GM23338 (cell line): ENCODE measurements at regions not wholly inside any gene's neighbourhood (a gene's known extent, or its start where the extent isn't known, plus 50 kb on each side); places are given as distances from the start of the nearest gene placed in this dataset.

Experiments used
- ATAC-seq: fragments of 200-7000 bp; cut with Tn5 transposase; 3 replicates; pipeline ENCODE4 v1.9.1; 2020
- DNase-seq: peaks from one replicate; pipeline ENCODE4 v3.0.0-alpha.2; 2015; ENCODE audit warnings: low spot score
- H2AFZ ChIP-seq: fragments of 200-600 bp; sonication (generic); 2 replicates; pipeline ENCODE4 v1.8.0; 2016; ENCODE audit warnings: antibody characterized with exemption, mild to moderate bottlenecking, moderate library complexity
- H3F3A ChIP-seq: fragments of 200-600 bp; sonication (generic); replicated peaks from 2 replicates; pipeline ENCODE4 v1.8.0; 2017; ENCODE audit warnings: antibody characterized with exemption, mixed run types, low read depth
- H3K27ac ChIP-seq: fragments of 200-600 bp; sonication (generic); 2 replicates; pipeline ENCODE4 v1.6.1; 2016; ENCODE audit warnings: low read depth
- H3K27me3 ChIP-seq: fragments of 200-600 bp; sonication (generic); 2 replicates; pipeline ENCODE4 v1.8.0; 2016; ENCODE audit warnings: mild to moderate bottlenecking, mixed run types, moderate library complexity; ENCODE audit not compliant: insufficient read depth
- H3K36me3 ChIP-seq: fragments of 200-600 bp; sonication (generic); 2 replicates; pipeline ENCODE4 v1.8.0; 2016; ENCODE audit warnings: mild to moderate bottlenecking; ENCODE audit not compliant: insufficient read depth
- H3K4me1 ChIP-seq: fragments of 200-600 bp; sonication (generic); 2 replicates; pipeline ENCODE4 v1.8.0; 2016; ENCODE audit warnings: mild to moderate bottlenecking, moderate library complexity; ENCODE audit not compliant: insufficient read depth
- H3K4me2 ChIP-seq: fragments of 200-600 bp; sonication (generic); 2 replicates; pipeline ENCODE4 v1.7.1; 2017; ENCODE audit warnings: mixed run types
- H3K4me3 ChIP-seq: fragments of 200-600 bp; sonication (generic); 2 replicates; pipeline ENCODE4 v1.6.1; 2016; ENCODE audit warnings: mixed run types
- H3K79me2 ChIP-seq: fragments of 200-600 bp; sonication (generic); replicated peaks from 2 replicates; pipeline ENCODE4 v1.8.0; 2017; ENCODE audit warnings: mild to moderate bottlenecking; ENCODE audit not compliant: insufficient read depth
- H3K9me2 ChIP-seq: fragments of 200-600 bp; sonication (generic); 2 replicates; pipeline ENCODE4 v1.8.0; 2017; ENCODE audit not compliant: insufficient read depth
- H4K20me1 ChIP-seq: fragments of 200-600 bp; sonication (generic); replicated peaks from 2 replicates; pipeline ENCODE4 v1.8.0; 2017; ENCODE audit warnings: mild to moderate bottlenecking; ENCODE audit not compliant: insufficient read depth
- H3K27ac Mint-ChIP-seq: 2 replicates; pipeline ENCODE4 v1.8.0; 2020; ENCODE audit warnings: inconsistent platforms, mild to moderate bottlenecking, moderate library complexity, mixed read lengths
- H3K27me3 Mint-ChIP-seq: 3 replicates; pipeline ENCODE4 v1.8.0; 2022; ENCODE audit warnings: low read depth, mild to moderate bottlenecking, moderate library complexity, mixed read lengths, inconsistent platforms; ENCODE audit not compliant: insufficient read depth, poor library complexity
- H3K36me3 Mint-ChIP-seq: 3 replicates; pipeline ENCODE4 v1.8.0; 2021; ENCODE audit warnings: low read depth, mild to moderate bottlenecking, inconsistent platforms, moderate library complexity, mixed read lengths
- H3K4me1 Mint-ChIP-seq: 3 replicates; pipeline ENCODE4 v1.8.0; 2020; ENCODE audit warnings: mild to moderate bottlenecking, inconsistent platforms, mixed read lengths
- H3K4me3 Mint-ChIP-seq: 3 replicates; pipeline ENCODE4 v1.8.0; 2021; ENCODE audit warnings: moderate library complexity, mild to moderate bottlenecking, inconsistent platforms, mixed read lengths
- H3K9me3 Mint-ChIP-seq: 3 replicates; pipeline ENCODE4 v1.8.0; 2020; ENCODE audit warnings: moderate library complexity, mild to moderate bottlenecking, inconsistent platforms, mixed read lengths
- JUNB ChIP-seq: IDR thresholded peaks from one replicate; pipeline ENCODE4 v1.6.1; 2016; ENCODE audit warnings: antibody characterized with exemption; ENCODE audit not compliant: unreplicated experiment
- NANOG ChIP-seq: IDR thresholded peaks from 2 replicates; pipeline ENCODE4 v1.6.1; 2016; ENCODE audit warnings: antibody characterized with exemption, borderline replicate concordance
- POLR2AphosphoS5 ChIP-seq: IDR thresholded peaks from 2 replicates; pipeline ENCODE4 v1.6.1; 2016; ENCODE audit warnings: antibody characterized with exemption, low read depth
- STAT1 ChIP-seq: IDR thresholded peaks from one replicate; pipeline ENCODE4 v1.6.1; 2016; ENCODE audit warnings: antibody characterized with exemption; ENCODE audit not compliant: unreplicated experiment
- ZNF114 ChIP-seq: fragments of 250-450 bp; sonication (Bioruptor Pico); IDR thresholded peaks from 2 replicates; pipeline ENCODE4 v1.5.0; 2020; ENCODE audit warnings: mild to moderate bottlenecking, moderate library complexity
- TF ChIP-seq, protein P1 (sequence below): fragments of 250-450 bp; sonication (Bioruptor Pico); IDR thresholded peaks from 2 replicates; pipeline ENCODE4 v1.5.0; 2020; ENCODE audit warnings: mild to moderate bottlenecking, moderate library complexity
- TF ChIP-seq, protein P2 (sequence below), 2 experiments: fragments of 200-600 bp in 1 of 2; sonication (generic) in 1 of 2; conservative IDR thresholded peaks; 2 replicates each; pipeline versions ENCODE4 v1.5.1 to v1.6.1; 2016 to 2017; ENCODE audit warnings: antibody characterized with exemption in 2 of 2, low read depth in 2 of 2, mild to moderate bottlenecking in 2 of 2, moderate library complexity in 1 of 2
- TF ChIP-seq, protein P3 (sequence below): IDR thresholded peaks from one replicate; pipeline ENCODE4 v1.6.1; 2018; ENCODE audit warnings: antibody characterized with exemption; ENCODE audit not compliant: unreplicated experiment

DNA sequence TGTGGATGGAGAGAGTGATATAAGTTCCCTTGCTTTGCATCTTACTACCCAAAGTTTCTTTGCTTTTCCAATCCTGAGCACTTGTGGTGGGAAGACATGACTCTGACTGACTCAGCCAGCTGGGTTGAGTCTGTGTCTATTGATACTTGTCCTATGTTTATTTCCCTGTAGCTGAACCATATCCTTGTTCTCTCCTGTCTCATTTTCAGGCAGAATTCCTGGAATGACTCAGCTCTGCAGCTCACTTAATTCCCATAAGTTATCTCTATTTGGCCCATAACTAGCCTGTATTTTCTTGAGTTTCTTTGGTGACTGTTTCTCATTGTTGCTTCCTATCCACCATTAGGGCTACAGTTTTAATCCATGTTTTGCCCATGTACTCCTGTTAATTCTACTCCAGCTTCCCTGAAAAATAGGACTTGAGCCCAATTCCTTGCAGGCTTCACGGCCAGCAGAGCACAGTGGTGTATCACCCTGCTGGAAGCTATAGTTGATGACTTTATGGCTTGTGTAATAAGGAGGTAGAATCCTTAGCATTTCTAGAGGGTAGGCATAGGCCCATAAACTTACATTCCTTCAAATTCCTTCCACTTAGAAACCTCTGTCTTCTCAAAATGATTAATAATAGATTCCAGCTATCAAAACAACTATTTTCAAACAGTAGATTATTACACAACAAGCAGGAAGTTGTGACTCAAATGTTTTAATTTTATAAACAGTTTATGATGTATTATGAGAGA lies 183.1 kb downstream of the TMTC3 start:
- Histone ChIP-seq H3K27ac (no peak overlapping the region), H3K79me2 (no peaks in the 10 kb centered on the region), H3K4me1 (no peaks in the 10 kb centered on the region), H3K9me2 (peaks cover 2% of the 10 kb centered on the region; the same call in 1 of the 2 replicates), H3K4me2 (no peak overlapping the region), H3K27me3 (no peaks in the 10 kb centered on the region), H2AFZ (peak overlapping the region; percentile 34; the same call in 1 of the 2 replicates), H3F3A (no peaks in the 10 kb centered on the region), H3K4me3 (no peak overlapping the region), H4K20me1 (no peaks in the 10 kb centered on the region), H3K36me3 (no peaks in the 10 kb centered on the region)
- ATAC-seq (no peak), DNase-seq (no peak)
- Mint-ChIP-seq H3K4me1 (no peaks in the 10 kb centered on the region), H3K9me3 (no peaks in the 10 kb centered on the region), H3K4me3 (no peak overlapping the region), H3K36me3 (no peaks in the 10 kb centered on the region), H3K27ac (peak overlapping the region; percentile 2; the same call in 1 of the 2 replicates), H3K27me3 (no peaks in the 10 kb centered on the region)
- no peak for TF ChIP-seq STAT1
- TF ChIP-seq ZNF114 = no peak
- TF ChIP-seq, protein P1, sequence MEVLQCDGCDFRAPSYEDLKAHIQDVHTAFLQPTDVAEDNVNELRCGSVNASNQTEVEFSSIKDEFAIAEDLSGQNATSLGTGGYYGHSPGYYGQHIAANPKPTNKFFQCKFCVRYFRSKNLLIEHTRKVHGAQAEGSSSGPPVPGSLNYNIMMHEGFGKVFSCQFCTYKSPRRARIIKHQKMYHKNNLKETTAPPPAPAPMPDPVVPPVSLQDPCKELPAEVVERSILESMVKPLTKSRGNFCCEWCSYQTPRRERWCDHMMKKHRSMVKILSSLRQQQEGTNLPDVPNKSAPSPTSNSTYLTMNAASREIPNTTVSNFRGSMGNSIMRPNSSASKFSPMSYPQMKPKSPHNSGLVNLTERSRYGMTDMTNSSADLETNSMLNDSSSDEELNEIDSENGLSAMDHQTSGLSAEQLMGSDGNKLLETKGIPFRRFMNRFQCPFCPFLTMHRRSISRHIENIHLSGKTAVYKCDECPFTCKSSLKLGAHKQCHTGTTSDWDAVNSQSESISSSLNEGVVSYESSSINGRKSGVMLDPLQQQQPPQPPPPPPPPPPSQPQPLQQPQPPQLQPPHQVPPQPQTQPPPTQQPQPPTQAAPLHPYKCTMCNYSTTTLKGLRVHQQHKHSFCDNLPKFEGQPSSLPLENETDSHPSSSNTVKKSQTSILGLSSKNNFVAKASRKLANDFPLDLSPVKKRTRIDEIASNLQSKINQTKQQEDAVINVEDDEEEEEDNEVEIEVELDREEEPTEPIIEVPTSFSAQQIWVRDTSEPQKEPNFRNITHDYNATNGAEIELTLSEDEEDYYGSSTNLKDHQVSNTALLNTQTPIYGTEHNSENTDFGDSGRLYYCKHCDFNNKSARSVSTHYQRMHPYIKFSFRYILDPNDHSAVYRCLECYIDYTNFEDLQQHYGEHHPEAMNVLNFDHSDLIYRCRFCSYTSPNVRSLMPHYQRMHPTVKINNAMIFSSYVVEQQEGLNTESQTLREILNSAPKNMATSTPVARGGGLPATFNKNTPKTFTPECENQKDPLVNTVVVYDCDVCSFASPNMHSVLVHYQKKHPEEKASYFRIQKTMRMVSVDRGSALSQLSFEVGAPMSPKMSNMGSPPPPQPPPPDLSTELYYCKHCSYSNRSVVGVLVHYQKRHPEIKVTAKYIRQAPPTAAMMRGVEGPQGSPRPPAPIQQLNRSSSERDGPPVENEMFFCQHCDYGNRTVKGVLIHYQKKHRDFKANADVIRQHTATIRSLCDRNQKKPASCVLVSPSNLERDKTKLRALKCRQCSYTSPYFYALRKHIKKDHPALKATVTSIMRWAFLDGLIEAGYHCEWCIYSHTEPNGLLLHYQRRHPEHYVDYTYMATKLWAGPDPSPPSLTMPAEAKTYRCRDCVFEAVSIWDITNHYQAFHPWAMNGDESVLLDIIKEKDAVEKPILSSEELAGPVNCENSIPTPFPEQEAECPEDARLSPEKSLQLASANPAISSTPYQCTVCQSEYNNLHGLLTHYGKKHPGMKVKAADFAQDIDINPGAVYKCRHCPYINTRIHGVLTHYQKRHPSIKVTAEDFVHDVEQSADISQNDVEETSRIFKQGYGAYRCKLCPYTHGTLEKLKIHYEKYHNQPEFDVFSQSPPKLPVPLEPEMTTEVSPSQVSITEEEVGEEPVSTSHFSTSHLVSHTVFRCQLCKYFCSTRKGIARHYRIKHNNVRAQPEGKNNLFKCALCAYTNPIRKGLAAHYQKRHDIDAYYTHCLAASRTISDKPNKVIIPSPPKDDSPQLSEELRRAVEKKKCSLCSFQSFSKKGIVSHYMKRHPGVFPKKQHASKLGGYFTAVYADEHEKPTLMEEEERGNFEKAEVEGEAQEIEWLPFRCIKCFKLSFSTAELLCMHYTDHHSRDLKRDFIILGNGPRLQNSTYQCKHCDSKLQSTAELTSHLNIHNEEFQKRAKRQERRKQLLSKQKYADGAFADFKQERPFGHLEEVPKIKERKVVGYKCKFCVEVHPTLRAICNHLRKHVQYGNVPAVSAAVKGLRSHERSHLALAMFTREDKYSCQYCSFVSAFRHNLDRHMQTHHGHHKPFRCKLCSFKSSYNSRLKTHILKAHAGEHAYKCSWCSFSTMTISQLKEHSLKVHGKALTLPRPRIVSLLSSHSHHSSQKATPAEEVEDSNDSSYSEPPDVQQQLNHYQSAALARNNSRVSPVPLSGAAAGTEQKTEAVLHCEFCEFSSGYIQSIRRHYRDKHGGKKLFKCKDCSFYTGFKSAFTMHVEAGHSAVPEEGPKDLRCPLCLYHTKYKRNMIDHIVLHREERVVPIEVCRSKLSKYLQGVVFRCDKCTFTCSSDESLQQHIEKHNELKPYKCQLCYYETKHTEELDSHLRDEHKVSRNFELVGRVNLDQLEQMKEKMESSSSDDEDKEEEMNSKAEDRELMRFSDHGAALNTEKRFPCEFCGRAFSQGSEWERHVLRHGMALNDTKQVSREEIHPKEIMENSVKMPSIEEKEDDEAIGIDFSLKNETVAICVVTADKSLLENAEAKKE = no peak
- TF ChIP-seq, protein P2, sequence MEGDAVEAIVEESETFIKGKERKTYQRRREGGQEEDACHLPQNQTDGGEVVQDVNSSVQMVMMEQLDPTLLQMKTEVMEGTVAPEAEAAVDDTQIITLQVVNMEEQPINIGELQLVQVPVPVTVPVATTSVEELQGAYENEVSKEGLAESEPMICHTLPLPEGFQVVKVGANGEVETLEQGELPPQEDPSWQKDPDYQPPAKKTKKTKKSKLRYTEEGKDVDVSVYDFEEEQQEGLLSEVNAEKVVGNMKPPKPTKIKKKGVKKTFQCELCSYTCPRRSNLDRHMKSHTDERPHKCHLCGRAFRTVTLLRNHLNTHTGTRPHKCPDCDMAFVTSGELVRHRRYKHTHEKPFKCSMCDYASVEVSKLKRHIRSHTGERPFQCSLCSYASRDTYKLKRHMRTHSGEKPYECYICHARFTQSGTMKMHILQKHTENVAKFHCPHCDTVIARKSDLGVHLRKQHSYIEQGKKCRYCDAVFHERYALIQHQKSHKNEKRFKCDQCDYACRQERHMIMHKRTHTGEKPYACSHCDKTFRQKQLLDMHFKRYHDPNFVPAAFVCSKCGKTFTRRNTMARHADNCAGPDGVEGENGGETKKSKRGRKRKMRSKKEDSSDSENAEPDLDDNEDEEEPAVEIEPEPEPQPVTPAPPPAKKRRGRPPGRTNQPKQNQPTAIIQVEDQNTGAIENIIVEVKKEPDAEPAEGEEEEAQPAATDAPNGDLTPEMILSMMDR (conservative IDR thresholded peaks at IDR 0.05; ENCODE audit: low read depth in 2 of 2) = no peak
- no peak for TF ChIP-seq NANOG
- TF ChIP-seq, protein P3, sequence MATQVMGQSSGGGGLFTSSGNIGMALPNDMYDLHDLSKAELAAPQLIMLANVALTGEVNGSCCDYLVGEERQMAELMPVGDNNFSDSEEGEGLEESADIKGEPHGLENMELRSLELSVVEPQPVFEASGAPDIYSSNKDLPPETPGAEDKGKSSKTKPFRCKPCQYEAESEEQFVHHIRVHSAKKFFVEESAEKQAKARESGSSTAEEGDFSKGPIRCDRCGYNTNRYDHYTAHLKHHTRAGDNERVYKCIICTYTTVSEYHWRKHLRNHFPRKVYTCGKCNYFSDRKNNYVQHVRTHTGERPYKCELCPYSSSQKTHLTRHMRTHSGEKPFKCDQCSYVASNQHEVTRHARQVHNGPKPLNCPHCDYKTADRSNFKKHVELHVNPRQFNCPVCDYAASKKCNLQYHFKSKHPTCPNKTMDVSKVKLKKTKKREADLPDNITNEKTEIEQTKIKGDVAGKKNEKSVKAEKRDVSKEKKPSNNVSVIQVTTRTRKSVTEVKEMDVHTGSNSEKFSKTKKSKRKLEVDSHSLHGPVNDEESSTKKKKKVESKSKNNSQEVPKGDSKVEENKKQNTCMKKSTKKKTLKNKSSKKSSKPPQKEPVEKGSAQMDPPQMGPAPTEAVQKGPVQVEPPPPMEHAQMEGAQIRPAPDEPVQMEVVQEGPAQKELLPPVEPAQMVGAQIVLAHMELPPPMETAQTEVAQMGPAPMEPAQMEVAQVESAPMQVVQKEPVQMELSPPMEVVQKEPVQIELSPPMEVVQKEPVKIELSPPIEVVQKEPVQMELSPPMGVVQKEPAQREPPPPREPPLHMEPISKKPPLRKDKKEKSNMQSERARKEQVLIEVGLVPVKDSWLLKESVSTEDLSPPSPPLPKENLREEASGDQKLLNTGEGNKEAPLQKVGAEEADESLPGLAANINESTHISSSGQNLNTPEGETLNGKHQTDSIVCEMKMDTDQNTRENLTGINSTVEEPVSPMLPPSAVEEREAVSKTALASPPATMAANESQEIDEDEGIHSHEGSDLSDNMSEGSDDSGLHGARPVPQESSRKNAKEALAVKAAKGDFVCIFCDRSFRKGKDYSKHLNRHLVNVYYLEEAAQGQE = no peak
- no peak for TF ChIP-seq POLR2AphosphoS5
- no peak for TF ChIP-seq JUNB
